ENCODE measurements at regions not wholly inside any gene's neighbourhood (a gene's known extent, or its start where the extent isn't known, plus 50 kb on each side); places are given as distances from the start of the nearest gene placed in this dataset.
"Not testable (repeated sequence)": the region's sequence is repeated elsewhere in the genome, so short reads cannot be mapped to it uniquely, and the experiment has no call there.

- no peak for DNase-seq
Measured at GRCh38 chrY:19644889-19645638, 99.5 kb downstream of the KDM5D start.

GRCh38 chrY:19637651-19638347, 106.7 kb downstream of the KDM5D start:
- DNase-seq = no peak

- DNase-seq = no peak
Measured at GRCh38 chrY:19628926-19629325, 115.6 kb downstream of the KDM5D start.

DNA sequence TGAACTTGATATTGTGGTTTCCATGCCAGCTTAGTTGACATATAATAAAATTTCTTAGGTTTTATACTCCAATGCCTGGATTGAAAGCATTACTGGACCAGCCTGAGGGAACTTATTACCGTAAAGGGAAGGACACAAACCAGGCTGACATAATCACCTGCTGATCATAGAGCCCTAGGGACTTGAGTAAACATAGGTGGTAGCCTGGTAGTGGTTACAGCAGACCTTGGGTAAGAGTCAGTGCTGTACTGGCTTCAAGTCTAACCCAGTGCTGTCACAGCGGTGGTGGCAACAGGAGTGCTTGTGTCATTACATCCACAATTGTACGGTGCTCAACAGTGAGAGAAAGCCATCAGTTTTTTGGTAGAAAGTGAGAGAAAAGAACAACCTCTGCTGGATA, 122.1 kb downstream of the KDM5D start:
- DNase-seq = no peak

- no peak for DNase-seq
Measured at GRCh38 chrY:19621756-19622155, 122.8 kb downstream of the KDM5D start.

- DNase-seq = no peak
Measured at GRCh38 chrY:19601113-19601512, 143.4 kb downstream of the KDM5D start.

GRCh38 chrY:19600711-19601110, 143.8 kb downstream of the KDM5D start:
- peak; percentile 36 for DNase-seq

GRCh38 chrY:19590235-19590634, 154.3 kb downstream of the KDM5D start:
- no peak for DNase-seq

GRCh38 chrY:19589664-19590063, 154.9 kb downstream of the KDM5D start:
- no peak for DNase-seq

GRCh38 chrY:19587311-19587710, 157.2 kb downstream of the KDM5D start:
- DNase-seq = no peak

DNA sequence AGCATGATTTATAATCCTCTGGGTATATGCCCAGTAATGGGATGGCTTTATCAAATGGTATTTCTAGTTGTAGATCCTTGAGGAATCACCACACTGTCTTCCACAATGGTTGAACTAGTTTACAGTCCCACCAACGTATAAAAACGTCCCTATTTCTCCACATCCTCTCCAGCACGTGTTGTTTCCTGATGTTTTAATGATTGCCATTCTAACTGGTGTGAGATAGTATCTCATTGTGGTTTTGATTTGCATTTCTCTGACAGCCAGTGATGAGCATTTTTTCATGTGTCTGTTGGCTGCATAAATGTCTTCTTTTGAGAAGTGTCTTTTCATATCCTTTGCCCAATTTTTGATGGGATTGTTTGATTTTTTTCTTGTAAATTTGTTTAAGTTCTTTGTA, 163.5 kb downstream of the KDM5D start:
- not testable (repeated sequence) for DNase-seq

GRCh38 chrY:19578281-19578874, 166.1 kb downstream of the KDM5D start:
- DNase-seq = no peak

DNA sequence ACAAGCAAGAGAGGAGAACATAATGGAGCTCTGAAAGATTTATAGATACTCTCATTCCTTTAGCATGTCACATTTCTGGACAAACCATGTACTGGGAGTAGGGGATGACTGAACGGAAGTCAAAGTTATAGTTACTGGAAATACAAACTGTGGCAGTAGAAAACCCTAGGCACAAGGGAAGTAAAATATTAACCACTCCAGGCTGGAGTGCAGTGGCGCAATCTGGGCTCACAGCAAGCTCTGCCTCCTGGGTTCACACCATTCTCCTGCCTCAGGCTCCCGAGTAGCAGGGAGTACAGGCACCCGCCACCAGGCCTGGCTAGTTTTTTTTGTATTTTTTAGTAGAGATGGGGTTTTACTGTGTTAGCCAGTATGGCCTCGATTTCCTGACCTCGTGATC, 167.3 kb downstream of the KDM5D start:
- no peak for DNase-seq

DNA sequence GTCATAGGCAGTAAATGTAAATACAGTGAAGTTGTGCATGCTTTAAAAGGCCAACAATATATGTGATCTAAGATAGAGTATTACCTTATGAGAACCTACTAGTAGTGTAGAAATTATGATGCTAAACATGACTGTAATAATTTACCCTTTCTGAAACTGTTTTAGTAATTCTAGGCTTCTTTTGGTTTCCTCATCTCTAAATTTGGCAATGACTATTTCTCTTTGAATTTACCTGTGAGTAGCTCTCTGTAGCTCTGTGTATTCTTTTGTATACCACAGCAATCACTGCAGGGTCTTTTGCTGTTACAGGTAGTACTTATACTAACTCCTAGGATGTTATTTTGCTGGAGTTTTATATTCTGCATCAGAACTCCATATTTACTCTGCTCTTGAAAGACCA, 169.6 kb downstream of the KDM5D start:
- DNase-seq = no peak

GRCh38 chrY:19573646-19574045, 170.9 kb downstream of the KDM5D start:
- DNase-seq = no peak

- no peak for DNase-seq
Measured at GRCh38 chrY:19570999-19571398, 173.5 kb downstream of the KDM5D start.

DNA sequence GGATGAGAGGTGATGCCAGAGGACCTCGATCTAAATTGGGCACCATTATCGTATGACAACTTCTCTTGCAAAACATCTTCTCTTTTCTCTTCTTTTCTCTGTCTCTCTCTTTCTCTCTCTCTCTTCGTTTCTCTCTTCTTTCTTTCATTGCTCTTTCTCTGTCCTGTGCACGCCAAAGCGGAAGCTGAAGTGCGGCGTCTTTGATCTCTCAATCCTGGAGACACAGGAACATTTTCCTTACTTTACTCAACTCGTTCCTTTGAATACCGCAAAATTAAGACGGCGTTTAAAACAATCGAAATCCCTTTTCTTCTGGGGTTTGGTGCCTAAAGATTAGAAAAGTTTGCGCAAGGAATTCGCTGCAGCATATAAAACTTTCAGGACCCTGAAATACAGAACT, 176.6 kb downstream of the KDM5D start:
- no peak for DNase-seq

- peak; percentile 95 for DNase-seq
Measured at GRCh38 chrY:19567051-19567921, 177.2 kb downstream of the KDM5D start.

DNA sequence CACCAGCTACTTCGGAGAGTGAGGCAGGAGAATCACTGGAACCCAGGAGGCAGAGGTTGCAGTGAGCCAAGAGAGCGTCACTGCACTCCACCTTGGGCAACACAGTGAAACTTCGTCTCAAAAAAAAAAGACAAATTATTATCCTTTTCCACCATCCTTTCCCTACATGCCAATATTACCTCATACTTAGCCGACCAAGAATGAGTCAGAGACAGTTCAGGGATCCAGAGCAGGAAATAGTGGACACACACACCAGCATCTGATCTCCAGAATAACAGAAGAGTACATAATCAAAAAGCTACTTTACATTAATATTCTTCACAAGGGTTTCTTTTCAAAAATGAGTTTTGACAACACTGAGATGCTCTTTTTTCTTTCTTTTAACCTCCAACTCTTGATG, 185.4 kb downstream of the KDM5D start:
- DNase-seq = peak; percentile 20

GRCh38 chrY:19549671-19550466, 194.7 kb downstream of the KDM5D start:
- no peak for DNase-seq

DNA sequence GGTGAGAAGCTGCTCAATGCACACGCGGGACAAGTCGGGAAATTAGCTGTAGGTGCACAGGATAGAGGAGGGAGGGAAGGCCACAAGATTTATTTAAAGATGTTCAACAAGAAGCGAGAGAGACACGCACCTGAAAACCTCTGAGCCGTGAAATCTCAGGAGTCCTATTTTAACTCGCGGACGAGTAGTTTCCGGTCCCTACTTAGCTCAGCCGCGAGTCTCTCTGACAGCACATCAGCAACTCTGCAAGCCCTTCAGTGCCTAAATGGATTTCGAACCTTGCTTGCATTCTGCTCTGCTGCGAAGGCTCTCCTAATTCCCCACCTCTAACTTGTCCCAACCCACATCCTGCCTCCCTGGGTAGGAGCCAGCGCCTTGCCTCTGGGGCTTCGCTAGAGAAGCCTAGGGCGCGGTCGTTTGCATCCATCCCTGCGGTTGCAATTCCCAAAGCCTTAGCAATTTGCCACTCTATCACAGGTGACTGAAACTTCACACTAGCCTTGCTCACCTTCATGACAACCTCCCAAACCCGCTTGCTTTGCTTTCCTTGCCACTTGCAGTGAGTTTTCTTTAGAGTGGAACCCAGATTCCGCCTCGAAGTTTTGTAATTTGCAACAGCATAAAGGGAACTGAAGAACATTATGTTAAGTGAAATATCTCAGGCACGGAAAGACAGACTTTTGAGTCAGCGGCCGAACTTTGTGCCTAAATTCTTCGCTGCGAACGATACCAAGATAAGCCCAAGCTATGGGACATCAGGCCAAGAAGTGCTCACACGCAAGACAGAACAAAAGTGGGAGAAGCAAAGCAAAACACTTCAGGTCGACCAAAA, 202.8 kb downstream of the KDM5D start:
- DNase-seq = no peak

Measured in fibroblast of skin of back (primary cell).